ENCODE measurements at regions not wholly inside any gene's neighbourhood (a gene's known extent, or its start where the extent isn't known, plus 50 kb on each side); places are given as distances from the start of the nearest gene placed in this dataset.

DNA sequence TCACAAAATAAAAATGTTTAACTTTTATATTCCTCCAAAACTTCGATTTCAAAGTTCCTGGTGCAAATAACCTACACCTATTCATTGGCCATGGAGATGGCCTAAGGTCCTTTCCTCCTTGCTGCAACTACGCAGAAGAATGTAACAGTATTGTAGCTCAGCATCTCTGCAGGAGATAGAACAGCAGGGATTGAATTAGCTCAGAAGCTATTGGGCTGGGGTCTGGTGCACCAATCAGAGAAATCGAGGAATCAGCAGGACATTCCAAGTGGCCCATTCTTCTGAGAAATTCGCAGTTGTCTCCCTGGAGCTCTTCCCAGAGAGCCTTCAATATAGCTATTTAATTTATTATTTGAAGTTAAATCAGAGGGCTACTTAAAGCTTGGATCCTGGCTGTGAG is 560.6 kb downstream of the GATA3 start:
- ATAC-seq (no peak), DNase-seq (no peak)
- H3K27ac Mint-ChIP-seq: no peak overlapping the region
- peaks cover 0 to 6% (median 0%) of the 10 kb centered on the region in 3 donors for H3K36me3 Mint-ChIP-seq
- H3K9me3 Mint-ChIP-seq: peaks cover 0 to 14% (median 5%) of the 10 kb centered on the region in 9 donors
- peaks cover 3 to 20% (median 11%) of the 10 kb centered on the region in 4 donors for H3K4me1 Mint-ChIP-seq
- POLR2A ChIA-PET: no interaction called here
- H3K27me3 Mint-ChIP-seq: peaks cover 0 to 3% (median 2%) of the 10 kb centered on the region in 5 donors
- H3K4me3 Mint-ChIP-seq: no peak overlapping the region

DNA sequence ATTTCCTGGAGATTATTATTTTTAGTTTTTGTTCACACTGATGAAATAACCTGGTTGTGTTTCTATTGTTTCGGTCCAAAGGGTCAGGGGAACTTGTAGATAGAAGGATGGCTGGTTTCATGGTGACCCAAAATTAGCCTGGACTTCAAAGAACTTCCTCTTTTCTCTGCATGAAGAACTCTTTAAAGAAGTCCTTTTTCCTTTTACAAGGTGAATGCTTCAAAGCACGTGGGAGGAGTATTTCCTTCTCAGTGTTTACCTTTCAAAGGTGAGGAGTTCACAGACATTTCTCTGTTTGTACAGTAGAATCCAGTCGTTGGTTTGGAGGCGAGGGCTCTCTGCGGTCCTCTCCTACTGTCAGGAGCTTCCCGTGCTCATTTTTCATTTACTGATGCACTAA is 561.7 kb downstream of the GATA3 start:
- Mint-ChIP-seq H3K27ac (no peak overlapping the region), H3K36me3 (peaks cover 0 to 6% (median 0%) of the 10 kb centered on the region in 3 donors)

DNA sequence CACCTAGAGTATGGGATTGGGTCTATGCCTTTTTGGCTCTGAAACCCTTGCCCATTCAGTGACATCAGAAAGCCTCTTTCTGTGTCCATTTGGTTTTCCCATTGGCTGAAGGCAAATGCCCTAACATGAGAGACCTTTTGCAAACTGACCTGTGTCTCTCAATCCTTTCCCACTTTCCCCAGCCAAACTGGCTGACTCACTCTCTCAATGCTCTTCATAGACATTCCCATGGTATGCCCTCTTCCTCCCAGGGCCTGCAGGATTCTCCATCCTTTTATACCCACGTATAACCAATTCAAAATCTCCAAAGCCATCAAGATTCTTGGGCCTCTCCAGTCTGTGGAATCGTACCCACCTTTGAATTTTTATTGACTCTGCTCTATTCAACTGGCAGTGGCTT is 563.3 kb downstream of the GATA3 start:
- peaks cover 0 to 4% (median 2%) of the 10 kb centered on the region in 5 donors for H3K27me3 Mint-ChIP-seq
- H3K9me3 Mint-ChIP-seq: no peaks in the 10 kb centered on the region
- POLR2A ChIA-PET: no interaction called here
- H3K4me3 Mint-ChIP-seq: no peak overlapping the region
- no peaks in the 10 kb centered on the region for H3K36me3 Mint-ChIP-seq
- H3K4me1 Mint-ChIP-seq: peaks cover 3 to 20% (median 11%) of the 10 kb centered on the region in 4 donors
- DNase-seq (no peak), ATAC-seq (no peak)
- no peak overlapping the region for H3K27ac Mint-ChIP-seq

More for the DNA sequence above, 561.7 kb downstream of the GATA3 start:
- Mint-ChIP-seq H3K9me3 (peaks cover 0 to 9% (median 5%) of the 10 kb centered on the region in 9 donors), H3K4me3 (peak overlapping the region in 1 of 10 donors; percentile 30), H3K27me3 (peaks cover 0 to 4% (median 2%) of the 10 kb centered on the region in 5 donors), H3K4me1 (peaks cover 3 to 20% (median 11%) of the 10 kb centered on the region in 4 donors)
- ATAC-seq (no peak), DNase-seq (no peak)
- POLR2A ChIA-PET: no interaction called here

GRCh38 chr10:8618834-8619233 is 564.3 kb downstream of the GATA3 start:
- Mint-ChIP-seq H3K36me3 (no peaks in the 10 kb centered on the region), H3K9me3 (peaks cover 0 to 2% (median 0%) of the 10 kb centered on the region in 9 donors), H3K4me3 (no peak overlapping the region), H3K27me3 (peaks cover 0 to 4% (median 2%) of the 10 kb centered on the region in 5 donors), H3K4me1 (peaks cover 3 to 18% (median 11%) of the 10 kb centered on the region in 4 donors), H3K27ac (no peak overlapping the region)
- ATAC-seq (no peak), DNase-seq (no peak)
- POLR2A ChIA-PET: no interaction called here

DNA sequence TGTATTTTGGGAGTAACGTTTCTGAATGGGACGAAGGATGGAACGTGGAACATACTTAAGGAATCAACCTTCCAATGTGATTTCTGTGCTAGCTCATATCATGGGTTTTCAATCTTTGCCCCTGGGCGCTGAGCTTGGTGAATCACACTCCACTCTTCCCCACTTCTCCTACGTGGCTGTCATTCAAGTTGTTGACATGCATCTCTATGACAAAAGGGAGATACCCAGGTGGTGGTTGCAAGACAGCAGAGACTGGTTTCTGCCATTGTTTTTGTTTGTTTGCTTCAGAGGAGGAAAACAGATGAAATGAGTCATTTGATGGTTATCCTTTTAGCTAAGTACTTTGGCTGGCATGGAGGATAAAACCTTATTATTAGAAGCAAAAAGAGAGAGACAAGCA is 573.9 kb downstream of the GATA3 start:
- no peaks in the 10 kb centered on the region for H3K36me3 Mint-ChIP-seq
- POLR2A ChIA-PET: interaction anchor here (0.6 kb wide), 1 partner anchor 89 kb away, joined by 4 read pairs; no protein-coding TSS in a partner anchor

GRCh38 chr10:8633909-8634308 is 579.4 kb downstream of the GATA3 start:
- POLR2A ChIA-PET: no interaction called here
- Mint-ChIP-seq H3K9me3 (peaks cover 0 to 3% (median 0%) of the 10 kb centered on the region in 9 donors), H3K36me3 (no peaks in the 10 kb centered on the region), H3K27ac (no peak overlapping the region), H3K4me3 (no peak overlapping the region), H3K27me3 (peaks cover 2 to 15% (median 4%) of the 10 kb centered on the region in 5 donors), H3K4me1 (no peaks in the 10 kb centered on the region)
- ATAC-seq (no peak), DNase-seq (no peak)

More for the DNA sequence above, 573.9 kb downstream of the GATA3 start:
- Mint-ChIP-seq H3K27ac (no peak overlapping the region), H3K4me1 (no peaks in the 10 kb centered on the region), H3K9me3 (peaks cover 0 to 2% (median 0%) of the 10 kb centered on the region in 9 donors), H3K4me3 (no peak overlapping the region), H3K27me3 (peaks cover 0 to 12% (median 2%) of the 10 kb centered on the region in 5 donors)
- ATAC-seq (no peak), DNase-seq (no peak)

DNA sequence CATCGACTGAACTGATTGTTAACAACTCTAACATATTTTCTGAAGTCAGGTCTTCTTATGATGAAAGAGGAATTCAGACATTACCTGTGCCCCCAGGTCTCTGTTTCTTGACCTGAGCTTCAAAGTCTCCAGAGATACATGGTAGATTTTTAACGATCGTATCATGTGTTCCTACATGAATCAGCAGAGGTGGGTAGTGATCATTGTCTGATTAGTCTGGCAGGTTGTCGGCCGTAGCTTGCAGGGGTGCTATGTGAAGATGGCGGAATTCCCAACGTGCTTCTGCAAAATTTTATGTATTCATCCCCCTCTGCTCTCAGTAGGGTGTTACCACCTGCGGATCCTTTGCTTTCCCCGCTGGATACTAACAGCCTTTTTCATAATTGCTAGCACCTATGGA is 581.9 kb downstream of the GATA3 start:
- H3K27me3 Mint-ChIP-seq: peaks cover 0 to 10% (median 2%) of the 10 kb centered on the region in 5 donors
- ATAC-seq: no peak
- no peak overlapping the region for H3K4me3 Mint-ChIP-seq
- POLR2A ChIA-PET: no interaction called here
- peak overlapping the region in 1 of 10 donors; percentile 25 for H3K27ac Mint-ChIP-seq
- no peak for DNase-seq
- H3K4me1 Mint-ChIP-seq: no peaks in the 10 kb centered on the region
- no peaks in the 10 kb centered on the region for H3K36me3 Mint-ChIP-seq
- peaks cover 0 to 3% (median 0%) of the 10 kb centered on the region in 9 donors for H3K9me3 Mint-ChIP-seq

GRCh38 chr10:8637640-8638039 is 583.2 kb downstream of the GATA3 start:
- DNase-seq: no peak
- no peak overlapping the region for H3K27ac Mint-ChIP-seq
- no peak for ATAC-seq
- peaks cover 0 to 12% (median 3%) of the 10 kb centered on the region in 9 donors for H3K9me3 Mint-ChIP-seq
- peaks cover 0 to 10% (median 0%) of the 10 kb centered on the region in 3 donors for H3K36me3 Mint-ChIP-seq
- H3K27me3 Mint-ChIP-seq: peaks cover 0 to 10% (median 2%) of the 10 kb centered on the region in 5 donors
- no peaks in the 10 kb centered on the region for H3K4me1 Mint-ChIP-seq
- H3K4me3 Mint-ChIP-seq: no peak overlapping the region
- POLR2A ChIA-PET: no interaction called here

GRCh38 chr10:8638088-8638672 is 583.7 kb downstream of the GATA3 start:
- H3K27ac Mint-ChIP-seq: no peak overlapping the region
- peaks cover 0 to 10% (median 2%) of the 10 kb centered on the region in 5 donors for H3K27me3 Mint-ChIP-seq
- POLR2A ChIA-PET: no interaction called here
- no peak overlapping the region for H3K4me3 Mint-ChIP-seq
- H3K9me3 Mint-ChIP-seq: peaks cover 0 to 16% (median 3%) of the 10 kb centered on the region in 9 donors
- no peak for DNase-seq
- H3K4me1 Mint-ChIP-seq: no peaks in the 10 kb centered on the region
- H3K36me3 Mint-ChIP-seq: peaks cover 0 to 13% (median 0%) of the 10 kb centered on the region in 3 donors
- ATAC-seq: no peak

GRCh38 chr10:8639486-8640185 is 585.1 kb downstream of the GATA3 start:
- Mint-ChIP-seq H3K4me3 (no peak overlapping the region), H3K27me3 (peaks cover 0 to 10% (median 2%) of the 10 kb centered on the region in 5 donors), H3K4me1 (no peaks in the 10 kb centered on the region), H3K9me3 (peaks cover 0 to 18% (median 3%) of the 10 kb centered on the region in 9 donors), H3K36me3 (peaks cover 0 to 14% (median 0%) of the 10 kb centered on the region in 3 donors), H3K27ac (no peak overlapping the region)
- POLR2A ChIA-PET: no interaction called here
- no peak for ATAC-seq
- no peak for DNase-seq

- no peak for ATAC-seq
- Mint-ChIP-seq H3K27ac (no peak overlapping the region), H3K36me3 (peaks cover 0 to 14% (median 0%) of the 10 kb centered on the region in 3 donors), H3K4me1 (no peaks in the 10 kb centered on the region), H3K4me3 (no peak overlapping the region), H3K9me3 (peaks cover 0 to 18% (median 3%) of the 10 kb centered on the region in 9 donors), H3K27me3 (peaks cover 0 to 10% (median 0%) of the 10 kb centered on the region in 5 donors)
- POLR2A ChIA-PET: no interaction called here
- DNase-seq: no peak
Observed at GRCh38 chr10:8640301-8640700, 585.8 kb downstream of the GATA3 start.

DNA sequence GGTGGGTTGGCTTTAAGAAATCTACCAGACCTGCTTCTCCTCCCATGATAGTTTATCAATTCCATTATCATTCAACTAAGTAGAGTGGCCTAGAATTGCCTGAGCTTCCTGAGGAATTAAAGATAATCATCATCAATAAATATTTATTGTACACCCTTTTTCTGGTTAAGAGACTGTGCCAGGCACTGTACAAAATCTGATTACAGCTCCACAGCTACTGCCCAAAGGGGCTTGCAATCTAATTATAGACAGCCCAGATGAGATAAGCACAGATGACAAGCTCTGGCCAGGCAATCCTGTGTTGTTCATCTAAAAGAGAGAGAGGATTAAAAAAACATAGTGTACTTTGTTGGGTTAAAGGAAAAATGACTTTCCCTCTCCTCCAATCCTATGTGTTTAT is 586.4 kb downstream of the GATA3 start:
- ATAC-seq (no peak), DNase-seq (no peak)
- H3K4me3 Mint-ChIP-seq: no peak overlapping the region
- POLR2A ChIA-PET: no interaction called here
- H3K4me1 Mint-ChIP-seq: no peaks in the 10 kb centered on the region
- peaks cover 0 to 18% (median 3%) of the 10 kb centered on the region in 9 donors for H3K9me3 Mint-ChIP-seq
- peaks cover 0 to 14% (median 0%) of the 10 kb centered on the region in 3 donors for H3K36me3 Mint-ChIP-seq
- H3K27me3 Mint-ChIP-seq: peaks cover 0 to 10% (median 0%) of the 10 kb centered on the region in 5 donors
- no peak overlapping the region for H3K27ac Mint-ChIP-seq

GRCh38 chr10:8656261-8656660 is 601.8 kb downstream of the GATA3 start:
- ATAC-seq: no peak
- no peaks in the 10 kb centered on the region for H3K36me3 Mint-ChIP-seq
- H3K9me3 Mint-ChIP-seq: peaks cover 0 to 6% (median 0%) of the 10 kb centered on the region in 9 donors
- no peaks in the 10 kb centered on the region for H3K4me1 Mint-ChIP-seq
- no peak for DNase-seq
- no peak overlapping the region for H3K27ac Mint-ChIP-seq
- POLR2A ChIA-PET: no interaction called here
- peaks cover 0 to 10% (median 4%) of the 10 kb centered on the region in 5 donors for H3K27me3 Mint-ChIP-seq
- H3K4me3 Mint-ChIP-seq: no peak overlapping the region

All from naive thymus-derived CD8-positive, alpha-beta T cell (primary cell).